NCI-H2107 treated with DMSO at 0.1 percent for 48 hours (cell line): ENCODE measurements at regions not wholly inside any gene's neighbourhood (a gene's known extent, or its start where the extent isn't known, plus 50 kb on each side); places are given as distances from the start of the nearest gene placed in this dataset.
A peak's percentile ranks its signal among the peaks of the same experiment; 100 is the strongest.
"Not testable (repeated sequence)": the region's sequence is repeated elsewhere in the genome, so short reads cannot be mapped to it uniquely, and the experiment has no call there.

Source experiments
- DNase-seq: peaks from one replicate; lab custom pipeline; 2025; ENCODE audit not compliant: unreplicated experiment; lab: John Stamatoyannopoulos, UW

DNA sequence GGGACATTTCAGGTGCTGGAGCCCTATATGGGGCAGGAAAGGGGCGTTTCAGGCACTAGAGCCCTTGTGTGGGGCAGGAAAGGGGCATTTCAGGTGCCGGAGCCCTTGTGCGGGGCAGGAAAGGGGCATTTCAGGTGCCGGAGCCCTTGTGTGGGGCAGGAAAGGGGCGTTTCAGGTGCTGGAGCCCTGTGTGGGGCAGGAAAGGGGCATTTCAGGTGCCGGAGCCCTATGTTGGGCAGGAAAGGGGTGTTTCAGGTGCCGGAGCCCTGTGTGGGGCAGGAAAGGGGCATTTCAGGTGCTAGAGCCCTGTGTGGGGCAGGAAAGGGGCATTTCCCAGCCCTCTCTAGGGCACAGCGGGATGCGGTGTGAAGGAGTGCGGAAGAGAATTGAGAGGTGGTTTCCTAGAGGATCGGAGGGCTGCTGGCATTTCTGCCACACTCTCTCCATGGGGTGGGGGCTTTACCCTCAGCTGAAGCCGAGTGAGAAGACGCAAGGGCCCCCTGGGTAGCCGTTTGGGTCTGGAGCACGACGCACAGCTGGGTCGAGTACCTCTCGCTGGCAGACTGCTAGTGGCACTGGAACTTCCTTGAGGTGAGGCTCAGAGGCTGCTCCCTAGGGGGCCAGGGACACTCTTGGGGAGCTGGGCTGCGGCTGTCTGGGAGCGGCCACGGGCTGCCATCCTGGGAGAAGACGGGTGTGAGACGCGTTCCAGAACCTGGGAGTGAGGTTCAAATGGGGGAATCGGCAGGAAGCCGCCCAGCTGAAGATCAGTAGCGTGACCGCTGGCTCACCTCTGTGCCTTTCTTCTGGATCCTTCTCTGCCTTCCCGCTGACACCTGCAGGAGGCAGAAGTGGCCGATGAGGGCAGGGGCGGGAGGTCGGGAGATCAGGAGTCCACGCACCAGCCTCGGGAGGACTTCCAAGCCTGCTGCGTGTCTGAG, 122.6 kb upstream of the IRX4 start:
- no peak for DNase-seq

DNA sequence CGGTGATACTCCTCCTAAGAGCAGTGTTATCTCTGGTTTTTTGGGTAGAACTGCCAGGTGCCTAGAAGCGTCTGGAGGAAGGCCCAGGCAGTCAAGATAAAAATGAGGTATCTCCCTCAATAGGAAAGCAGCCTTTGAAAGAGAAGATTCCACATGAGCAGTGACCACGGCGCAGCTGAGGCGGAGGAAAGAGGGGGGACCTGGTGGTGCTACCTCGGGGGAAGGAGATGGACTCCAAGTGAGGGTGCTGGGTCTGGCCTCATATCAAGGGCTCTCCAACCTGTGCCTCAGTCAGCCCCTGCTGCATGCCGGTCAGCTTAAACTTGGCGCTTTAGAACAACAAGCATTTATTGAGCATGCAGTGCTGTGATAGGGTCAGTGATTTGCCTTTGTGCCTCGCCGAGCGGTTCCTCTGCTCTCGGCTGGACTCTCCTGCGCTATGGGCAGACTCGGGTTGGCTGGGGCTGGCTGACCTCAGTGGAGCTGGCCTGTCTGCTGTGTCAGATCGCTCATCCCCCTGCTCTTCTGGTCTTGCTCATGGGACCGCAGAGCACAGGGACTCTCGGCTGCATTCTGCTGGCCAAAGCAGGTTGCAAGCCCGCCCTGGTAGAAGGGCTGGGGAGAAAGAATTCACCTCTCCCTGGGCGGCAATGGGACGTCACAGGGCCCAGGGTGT, 121.1 kb upstream of the IRX4 start:
- no peak for DNase-seq

GRCh38 chr5:2003206-2003605, 120.5 kb upstream of the IRX4 start:
- DNase-seq = no peak

- DNase-seq = no peak
These were observed 118.6 kb upstream of the IRX4 start for GRCh38 chr5:2001300-2001699.

- no peak for DNase-seq
These were observed 117.9 kb upstream of the IRX4 start for GRCh38 chr5:2000591-2000990.

GRCh38 chr5:1999794-2000193, 117.1 kb upstream of the IRX4 start:
- DNase-seq = no peak

DNA sequence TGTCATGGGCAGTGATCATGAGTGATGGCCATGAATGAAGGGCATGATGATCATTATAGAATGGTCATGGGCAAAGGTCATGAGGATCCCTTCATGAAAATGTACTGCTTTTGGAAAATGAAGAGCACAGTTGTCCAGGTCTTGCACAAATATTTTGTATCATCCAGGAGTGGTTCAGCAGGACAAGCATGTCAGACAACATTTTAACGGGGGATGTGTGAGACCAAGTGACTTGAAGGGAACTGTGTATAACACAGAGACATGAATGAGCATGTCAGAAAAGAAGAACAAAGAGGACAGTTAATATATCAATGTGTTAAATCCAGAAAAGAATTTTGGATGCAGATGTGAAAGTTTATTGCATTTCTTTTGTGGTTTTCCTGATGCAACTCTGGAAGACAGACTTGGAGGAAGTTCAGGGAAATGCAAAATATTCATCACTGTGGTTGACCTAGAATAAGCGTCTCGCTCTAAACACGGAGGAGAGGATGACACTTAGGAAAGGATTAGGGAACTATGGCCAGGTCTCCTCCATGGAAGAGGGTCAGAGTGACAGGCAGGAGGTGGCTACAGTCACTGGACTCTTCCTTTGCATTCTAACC, 116.1 kb upstream of the IRX4 start:
- DNase-seq = no peak

GRCh38 chr5:1998348-1998669, 115.6 kb upstream of the IRX4 start:
- DNase-seq = no peak

- no peak for DNase-seq
These were observed 115.1 kb upstream of the IRX4 start for GRCh38 chr5:1997640-1998347.

GRCh38 chr5:1995491-1995890, 112.8 kb upstream of the IRX4 start:
- no peak for DNase-seq

DNA sequence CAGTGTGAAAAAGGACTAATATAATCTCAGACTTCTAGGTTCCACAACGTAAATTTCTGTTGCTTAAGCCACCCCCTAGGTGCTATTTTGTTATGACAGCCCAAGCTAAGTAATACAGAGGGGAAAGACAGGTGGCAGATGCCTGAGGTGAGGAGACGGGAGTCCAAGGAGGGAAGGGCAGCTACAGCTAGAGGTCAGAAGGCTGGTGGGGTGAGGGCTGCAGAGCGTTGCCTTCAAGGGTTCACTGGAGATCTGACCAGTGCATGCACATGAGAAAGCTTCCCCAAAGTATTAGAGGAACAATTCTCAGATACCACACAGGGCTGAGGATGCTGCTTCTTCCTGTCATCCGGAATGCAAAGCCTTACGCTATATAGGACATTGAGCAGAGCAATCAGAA, 104.7 kb upstream of the IRX4 start:
- DNase-seq = no peak

GRCh38 chr5:1985781-1986180, 103.1 kb upstream of the IRX4 start:
- DNase-seq = no peak

GRCh38 chr5:1983919-1984695, 101.4 kb upstream of the IRX4 start:
- DNase-seq = no peak

DNA sequence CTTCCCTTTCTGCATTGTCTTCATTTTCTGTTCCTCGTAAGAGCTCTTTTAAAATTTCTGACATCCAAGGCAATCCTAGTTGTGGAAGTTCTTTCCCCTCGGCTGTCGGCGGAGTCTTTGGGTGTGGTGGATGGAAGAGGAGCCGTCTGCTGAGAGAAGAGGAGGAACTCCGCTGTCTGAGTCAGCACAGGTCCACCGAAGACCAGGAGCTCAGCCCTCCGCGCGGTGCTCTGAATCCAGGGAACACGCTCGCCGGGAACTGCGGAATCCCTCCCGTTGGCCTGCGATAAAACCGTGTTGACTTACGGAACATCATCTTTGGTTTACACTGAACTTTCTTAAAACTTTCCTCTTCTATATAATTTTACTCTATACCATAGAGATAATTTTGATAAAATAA, 100.7 kb upstream of the IRX4 start:
- no peak for DNase-seq

- not testable (repeated sequence) for DNase-seq
These were observed 99.8 kb upstream of the IRX4 start for GRCh38 chr5:1982561-1982960.

DNA sequence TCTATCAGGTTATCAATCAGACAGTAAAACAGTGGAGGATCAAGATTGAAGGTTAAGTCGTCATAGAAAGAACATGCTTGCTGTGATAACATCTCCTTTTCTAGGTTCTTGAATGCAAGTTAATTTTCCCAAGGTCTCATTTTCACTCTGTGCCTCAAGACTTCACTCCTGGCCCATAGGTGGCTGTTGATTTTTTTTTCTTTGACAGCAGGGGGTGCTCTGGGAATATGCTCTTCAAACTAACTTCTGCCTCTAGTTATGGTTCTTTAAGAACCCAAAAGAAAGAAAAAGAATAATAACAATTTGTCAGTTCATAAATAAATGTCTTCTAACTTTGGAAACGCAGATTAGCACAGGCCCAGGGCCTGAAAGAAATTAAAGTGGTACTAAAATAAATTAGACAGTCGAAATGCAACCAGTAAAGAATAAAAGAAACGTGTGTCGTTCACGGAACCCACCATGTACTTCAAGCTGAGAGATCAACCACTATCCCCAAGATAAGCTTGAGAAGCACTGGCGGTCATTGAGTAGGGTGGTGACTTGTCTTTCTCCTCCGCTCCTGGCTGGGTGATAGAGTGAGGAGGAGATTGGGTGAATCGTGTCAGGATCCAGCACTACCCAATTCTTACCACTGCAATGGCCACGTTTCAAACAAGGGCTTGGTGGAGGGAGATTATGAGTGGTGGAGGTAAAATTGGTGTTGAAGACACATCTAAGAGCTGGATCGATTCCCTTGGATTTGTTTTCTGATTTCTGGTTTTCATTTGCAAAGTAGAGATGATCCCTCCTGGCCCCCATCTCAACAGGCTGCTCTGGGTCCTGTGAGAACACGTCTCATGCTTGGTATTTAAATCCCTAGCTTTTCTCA, 93.4 kb upstream of the IRX4 start:
- no peak for DNase-seq

- peak; percentile 17 for DNase-seq
These were observed 92.6 kb upstream of the IRX4 start for GRCh38 chr5:1975406-1975715.

- no peak for DNase-seq
These were observed 92.0 kb upstream of the IRX4 start for GRCh38 chr5:1974501-1975405.

GRCh38 chr5:1974081-1974480, 91.4 kb upstream of the IRX4 start:
- DNase-seq = no peak
